A673 (cell line): ENCODE measurements at regions not wholly inside any gene's neighbourhood (a gene's known extent, or its start where the extent isn't known, plus 50 kb on each side); places are given as distances from the start of the nearest gene placed in this dataset.

Experiments used
- EZH2 ChIP-seq: fragments of 200-600 bp; sonication (generic); IDR thresholded peaks from 2 replicates; pipeline ENCODE4 v1.6.1; 2017; ENCODE audit warnings: borderline replicate concordance, low read depth, mild to moderate bottlenecking, mixed read lengths, antibody characterized with exemption, low read length; ENCODE audit not compliant: poor library complexity, severe bottlenecking
- TF ChIP-seq, protein P1 (sequence below): fragments of 300-800, 200-600 bp; sonication (generic); conservative IDR thresholded peaks from 2 replicates; pipeline ENCODE4 v1.5.1; 2017; ENCODE audit warnings: low read depth, mild to moderate bottlenecking, antibody characterized with exemption, low read length, moderate library complexity, mixed read lengths

DNA sequence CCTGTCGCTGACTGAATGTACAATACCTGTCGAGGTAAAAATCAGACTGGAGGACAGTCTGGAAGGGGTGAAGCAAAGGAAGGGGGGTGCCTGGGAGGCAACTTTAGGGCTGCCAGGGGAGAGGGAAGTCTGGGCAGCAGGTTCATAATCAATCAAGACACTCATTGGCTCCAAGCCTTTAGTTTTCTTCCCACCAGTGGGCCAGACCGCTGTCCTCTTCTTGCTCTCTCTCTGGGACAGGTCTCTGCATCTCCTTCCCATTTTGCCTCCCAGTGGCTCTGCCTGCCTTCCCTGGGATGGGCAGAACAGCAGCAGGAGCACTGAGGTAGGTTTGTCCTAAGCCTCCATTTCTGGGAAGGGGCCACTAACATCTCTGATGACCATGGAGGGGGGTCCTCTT, 206.5 kb downstream of the TTC8 start:
- TF ChIP-seq, protein P1, sequence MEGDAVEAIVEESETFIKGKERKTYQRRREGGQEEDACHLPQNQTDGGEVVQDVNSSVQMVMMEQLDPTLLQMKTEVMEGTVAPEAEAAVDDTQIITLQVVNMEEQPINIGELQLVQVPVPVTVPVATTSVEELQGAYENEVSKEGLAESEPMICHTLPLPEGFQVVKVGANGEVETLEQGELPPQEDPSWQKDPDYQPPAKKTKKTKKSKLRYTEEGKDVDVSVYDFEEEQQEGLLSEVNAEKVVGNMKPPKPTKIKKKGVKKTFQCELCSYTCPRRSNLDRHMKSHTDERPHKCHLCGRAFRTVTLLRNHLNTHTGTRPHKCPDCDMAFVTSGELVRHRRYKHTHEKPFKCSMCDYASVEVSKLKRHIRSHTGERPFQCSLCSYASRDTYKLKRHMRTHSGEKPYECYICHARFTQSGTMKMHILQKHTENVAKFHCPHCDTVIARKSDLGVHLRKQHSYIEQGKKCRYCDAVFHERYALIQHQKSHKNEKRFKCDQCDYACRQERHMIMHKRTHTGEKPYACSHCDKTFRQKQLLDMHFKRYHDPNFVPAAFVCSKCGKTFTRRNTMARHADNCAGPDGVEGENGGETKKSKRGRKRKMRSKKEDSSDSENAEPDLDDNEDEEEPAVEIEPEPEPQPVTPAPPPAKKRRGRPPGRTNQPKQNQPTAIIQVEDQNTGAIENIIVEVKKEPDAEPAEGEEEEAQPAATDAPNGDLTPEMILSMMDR = no peak
- TF ChIP-seq EZH2 = no peak
